Gastroesophageal sphincter (tissue), 4 donors: ENCODE measurements at regions not wholly inside any gene's neighbourhood (a gene's known extent, or its start where the extent isn't known, plus 50 kb on each side); places are given as distances from the start of the nearest gene placed in this dataset.

Experiments used
- ATAC-seq: fragments of 150-250 bp; one replicate; pipeline ENCODE4 v1.9.1; 2016; ENCODE audit warnings: mild to moderate bottlenecking, moderate library complexity
- H3K27ac ChIP-seq, 4 donors: fragments of 200-600 bp; sonication (generic) in 3 of 4; 1 replicate in 3 of 4; 2 replicates in 1 of 4; pipeline ENCODE4 v1.5.1; 2016 to 2019
- H3K27me3 ChIP-seq: fragments of 200-600 bp; sonication (generic); one replicate; pipeline ENCODE4 v1.5.1; 2019
- H3K36me3 ChIP-seq, 2 donors: fragments of 200-600 bp; sonication (generic); one replicate each; pipeline ENCODE4 v1.5.1; 2019; ENCODE audit warnings: control low read depth in 1 of 2
- H3K4me1 ChIP-seq, 3 donors: fragments of 200-600 bp; sonication (generic); 1 replicate in 2 of 3; 2 replicates in 1 of 3; pipeline ENCODE4 v1.5.1; 2016 to 2019; ENCODE audit warnings: control low read depth in 2 of 3
- H3K4me3 ChIP-seq, 2 donors: fragments of 200-600 bp; sonication (generic); one replicate each; pipeline ENCODE4 v1.5.1; 2019; ENCODE audit warnings: mild to moderate bottlenecking in 1 of 2, moderate library complexity in 1 of 2
- H3K9me3 ChIP-seq, 3 donors: fragments of 200-600 bp; sonication (generic); one replicate each; pipeline ENCODE4 v1.5.1; 2017 to 2019; ENCODE audit warnings: control low read depth in 2 of 3
- CTCF ChIP-seq, 4 experiments: fragments of 200-600 bp in 2 of 4; fragments of 450-650 bp in 2 of 4; sonication (generic) in 1 of 4; IDR thresholded peaks; one replicate each; pipeline ENCODE4 v1.5.1; 2017 to 2019; ENCODE audit warnings: antibody characterized with exemption in 4 of 4, mild to moderate bottlenecking in 2 of 4, moderate library complexity in 2 of 4
- EP300 ChIP-seq: sonication (generic); formaldehyde crosslinking; IDR thresholded peaks from one replicate; pipeline ENCODE4 v1.6.1; 2017; ENCODE audit warnings: antibody characterized with exemption, mild to moderate bottlenecking
- POLR2A ChIP-seq, 2 donors: fragments of 450-650 bp; IDR thresholded peaks; one replicate each; pipeline ENCODE4 v1.6.1; 2017; ENCODE audit warnings: antibody characterized with exemption in 2 of 2, mild to moderate bottlenecking in 2 of 2, moderate library complexity in 1 of 2
- POLR2AphosphoS5 ChIP-seq: sonication (generic); formaldehyde crosslinking; IDR thresholded peaks from one replicate; pipeline ENCODE4 v1.6.1; 2017; ENCODE audit warnings: antibody characterized with exemption
- WGBS, 2 donors: methylation state at CpG; one replicate each; pipeline ENCODE4 v1.1.5; 2018; ENCODE audit warnings: low coverage in 1 of 2; 5-methylcytosine and 5-hydroxymethylcytosine counted together

GRCh38 chr11:27795955-27796861 is 96.0 kb upstream of the BDNF start:
- H3K36me3 ChIP-seq: no peaks in the 10 kb centered on the region
- ATAC-seq: peak; percentile 19
- H3K27me3 ChIP-seq: no peaks in the 10 kb centered on the region
- H3K27ac ChIP-seq: no peak overlapping the region
- H3K9me3 ChIP-seq: no peaks in the 10 kb centered on the region
- WGBS, 2 donors: 21 to 34% methylated on average over 7 to 8 of the region's 9 CpGs
- no peaks in the 10 kb centered on the region for H3K4me1 ChIP-seq
- TF ChIP-seq EP300 (no peak), POLR2A (IDR thresholded peaks at IDR 0.05) (no peak), POLR2AphosphoS5 (no peak), CTCF (IDR thresholded peaks at IDR 0.05) (no peak)
- H3K4me3 ChIP-seq: no peak overlapping the region

GRCh38 chr11:27786864-27787263 is 86.6 kb upstream of the BDNF start:
- no peaks in the 10 kb centered on the region for H3K27me3 ChIP-seq
- no peak overlapping the region for H3K4me3 ChIP-seq
- H3K27ac ChIP-seq: no peak overlapping the region
- WGBS, 2 donors: 46 to 61% methylated on average over 2 of the region's 2 CpGs
- no peak for TF ChIP-seq CTCF (IDR thresholded peaks at IDR 0.05)
- TF ChIP-seq EP300: no peak
- no peak for TF ChIP-seq POLR2AphosphoS5
- no peak for TF ChIP-seq POLR2A (IDR thresholded peaks at IDR 0.05)
- H3K9me3 ChIP-seq: no peaks in the 10 kb centered on the region
- no peaks in the 10 kb centered on the region for H3K4me1 ChIP-seq
- ATAC-seq: no peak
- H3K36me3 ChIP-seq: no peaks in the 10 kb centered on the region

- Histone ChIP-seq H3K36me3 (no peaks in the 10 kb centered on the region), H3K9me3 (no peaks in the 10 kb centered on the region), H3K4me1 (no peaks in the 10 kb centered on the region), H3K27me3 (no peaks in the 10 kb centered on the region), H3K4me3 (no peak overlapping the region), H3K27ac (no peak overlapping the region)
- TF ChIP-seq POLR2A (IDR thresholded peaks at IDR 0.05) (no peak), EP300 (no peak), CTCF (IDR thresholded peaks at IDR 0.05) (no peak), POLR2AphosphoS5 (no peak)
- ATAC-seq: no peak
- 97% methylated on average over 2 of the region's 2 CpGs; no CpG with 5 or more reads in 1 of the 2 donors for WGBS, 2 donors
These were observed 86.1 kb upstream of the BDNF start for GRCh38 chr11:27786331-27786730.

- no peak overlapping the region for H3K27ac ChIP-seq
- H3K4me3 ChIP-seq: no peak overlapping the region
- TF ChIP-seq POLR2AphosphoS5 (no peak), EP300 (no peak), POLR2A (IDR thresholded peaks at IDR 0.05) (no peak), CTCF (IDR thresholded peaks at IDR 0.05) (no peak)
- no peaks in the 10 kb centered on the region for H3K9me3 ChIP-seq
- 53 to 65% methylated on average over 4 of the region's 5 CpGs for WGBS, 2 donors
- no peak for ATAC-seq
- H3K4me1 ChIP-seq: no peaks in the 10 kb centered on the region
- H3K27me3 ChIP-seq: no peaks in the 10 kb centered on the region
- no peaks in the 10 kb centered on the region for H3K36me3 ChIP-seq
These were observed 83.6 kb upstream of the BDNF start for GRCh38 chr11:27783701-27784355.
